ENCODE measurements at regions not wholly inside any gene's neighbourhood (a gene's known extent, or its start where the extent isn't known, plus 50 kb on each side); places are given as distances from the start of the nearest gene placed in this dataset.

- TF ChIP-seq CTCF (IDR thresholded peaks at IDR 0.05) (no peak), EZH2 (IDR thresholded peaks at IDR 0.05; ENCODE audit: borderline replicate concordance, insufficient read depth, low read depth, low read length, poor library complexity, severe bottlenecking) (no peak)
Observed at GRCh38 chr11:28738549-28738948, 630.4 kb downstream of the METTL15 start.

All from B cell (primary cell).